PFSK-1 (cell line): ENCODE measurements at regions not wholly inside any gene's neighbourhood (a gene's known extent, or its start where the extent isn't known, plus 50 kb on each side); places are given as distances from the start of the nearest gene placed in this dataset.

Experiments used
- FOXP2 ChIP-seq: optimal IDR thresholded peaks from 2 replicates; pipeline ENCODE3; 2011; ENCODE audit warnings: borderline replicate concordance, control low read depth, inconsistent platforms; ENCODE audit not compliant: insufficient read depth; ENCODE audit errors: extremely low read length, extremely low read depth
- POLR2AphosphoS5 ChIP-seq: IDR thresholded peaks from 2 replicates; pipeline ENCODE4 v1.6.1; 2012; ENCODE audit warnings: low read depth, mild to moderate bottlenecking, control low read depth, low read length, moderate library complexity
- REST ChIP-seq, 2 experiments: IDR thresholded peaks; 2 replicates each; pipeline versions ENCODE4 v1.6.1 to v1.8.0; 2011 to 2012; ENCODE audit warnings: low read depth in 2 of 2, low read length in 2 of 2, control low read depth in 1 of 2, inconsistent platforms in 1 of 2, mild to moderate bottlenecking in 1 of 2, moderate library complexity in 1 of 2; ENCODE audit not compliant: insufficient read depth in 1 of 2
- SIN3A ChIP-seq: IDR thresholded peaks from 2 replicates; pipeline ENCODE4 v1.6.1; 2012; ENCODE audit warnings: mild to moderate bottlenecking, low read length, moderate library complexity, borderline replicate concordance; ENCODE audit not compliant: insufficient read depth
- TAF1 ChIP-seq: IDR thresholded peaks from 2 replicates; pipeline ENCODE4 v1.6.1; 2012; ENCODE audit warnings: low read length, control low read depth, borderline replicate concordance; ENCODE audit not compliant: insufficient read depth

GRCh38 chr7:50957431-50957830 lies 174.7 kb upstream of the GRB10 start:
- TF ChIP-seq POLR2AphosphoS5 (no peak), FOXP2 (no peak), SIN3A (no peak), TAF1 (no peak), REST (IDR thresholded peaks at IDR 0.05; ENCODE audit: insufficient read depth in 1 of 2, low read depth in 2 of 2, low read length in 2 of 2) (no peak)

GRCh38 chr7:50956522-50957155 lies 173.9 kb upstream of the GRB10 start:
- TF ChIP-seq TAF1 (no peak), SIN3A (no peak), REST (IDR thresholded peaks at IDR 0.05; ENCODE audit: insufficient read depth in 1 of 2, low read depth in 2 of 2, low read length in 2 of 2) (no peak), POLR2AphosphoS5 (no peak), FOXP2 (no peak)

- no peak for TF ChIP-seq TAF1
- TF ChIP-seq FOXP2: no peak
- TF ChIP-seq SIN3A: no peak
- TF ChIP-seq POLR2AphosphoS5: no peak
- TF ChIP-seq REST (IDR thresholded peaks at IDR 0.05; ENCODE audit: insufficient read depth in 1 of 2, low read depth in 2 of 2, low read length in 2 of 2): no peak
Measured at GRCh38 chr7:50954716-50955115, 172.0 kb upstream of the GRB10 start.

GRCh38 chr7:50954245-50954644 lies 171.5 kb upstream of the GRB10 start:
- no peak for TF ChIP-seq TAF1
- TF ChIP-seq POLR2AphosphoS5: no peak
- TF ChIP-seq SIN3A: no peak
- no peak for TF ChIP-seq FOXP2
- TF ChIP-seq REST (IDR thresholded peaks at IDR 0.05; ENCODE audit: insufficient read depth in 1 of 2, low read depth in 2 of 2, low read length in 2 of 2): no peak
